ENCODE measurements at regions not wholly inside any gene's neighbourhood (a gene's known extent, or its start where the extent isn't known, plus 50 kb on each side); places are given as distances from the start of the nearest gene placed in this dataset.
A peak's percentile ranks its signal among the peaks of the same experiment; 100 is the strongest.
"Not testable (repeated sequence)": the region's sequence is repeated elsewhere in the genome, so short reads cannot be mapped to it uniquely, and the experiment has no call there.

DNA sequence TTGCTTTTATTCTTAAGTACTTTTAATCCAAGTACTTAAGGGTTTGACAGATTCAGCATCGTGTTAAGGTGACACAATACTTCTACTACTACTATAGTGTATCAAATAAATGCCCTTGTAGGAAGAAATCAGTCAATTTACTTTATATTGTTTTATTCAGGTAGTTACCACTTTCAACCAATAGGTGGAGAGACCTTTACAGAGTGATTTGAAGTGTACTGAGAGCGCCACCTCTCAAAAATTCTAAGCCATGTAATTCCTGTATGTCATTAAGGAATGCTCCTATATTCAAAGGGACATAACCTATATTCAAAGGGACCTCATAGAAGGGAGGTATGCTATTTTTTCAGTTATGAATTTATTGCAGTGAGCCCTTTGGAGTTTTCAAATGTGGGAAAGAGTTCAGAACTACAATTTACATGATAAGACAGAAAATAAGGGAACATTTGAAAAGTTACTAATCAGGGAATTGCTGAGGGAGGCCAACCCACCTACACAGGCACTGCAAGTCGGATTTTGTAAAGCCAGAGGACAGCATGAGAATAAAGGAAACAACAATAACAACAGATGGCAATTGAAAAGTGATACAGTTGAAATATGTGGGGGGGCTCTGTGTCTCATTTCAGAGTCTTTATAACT, 955.6 kb downstream of the TBC1D32 start:
- intact Hi-C loops (cut with micrococcal nuclease) = loop anchor here (1.0 to 10.0 kb wide), 5 partner anchors 401 to 1230 kb away; no protein-coding TSS in a partner anchor
- peak; percentile 61 for DNase-seq (ENCODE audit: unreplicated experiment)
- no peak overlapping the region for H3K4me3 Mint-ChIP-seq (ENCODE audit: unreplicated experiment)

GRCh38 chr6:120373185-120373584, 961.1 kb downstream of the TBC1D32 start:
- H3K36me3 Mint-ChIP-seq (ENCODE audit: insufficient read depth, unreplicated experiment) = no peaks in the 10 kb centered on the region
- H3K4me1 Mint-ChIP-seq (ENCODE audit: insufficient read depth, unreplicated experiment) = no peaks in the 10 kb centered on the region
- ChIA-PET POLR2A (no interaction called here), CTCF (no interaction called here)
- H3K9me3 Mint-ChIP-seq (ENCODE audit: unreplicated experiment) = no peaks in the 10 kb centered on the region
- BruUV-seq (replicated peaks) = no TSS peak
- peaks cover 17% of the 10 kb centered on the region for H3K27me3 Mint-ChIP-seq (ENCODE audit: insufficient read depth, unreplicated experiment)
- no peak overlapping the region for H3K4me3 Mint-ChIP-seq (ENCODE audit: unreplicated experiment)
- DNase-seq (ENCODE audit: unreplicated experiment) = no peak
- H3K27ac Mint-ChIP-seq (ENCODE audit: low read depth, unreplicated experiment) = no peak overlapping the region
- no peak for TF ChIP-seq CTCF (IDR thresholded peaks at IDR 0.05; ENCODE audit: unreplicated experiment)
- intact Hi-C loops (cut with micrococcal nuclease) = loop anchor here (10.0 kb wide), 1 partner anchor 1018 kb away; no protein-coding TSS in a partner anchor

More for the DNA sequence above, 955.6 kb downstream of the TBC1D32 start:
- TF ChIP-seq CTCF (IDR thresholded peaks at IDR 0.05; ENCODE audit: unreplicated experiment) = peak; percentile 50
- no peaks in the 10 kb centered on the region for H3K9me3 Mint-ChIP-seq (ENCODE audit: unreplicated experiment)
- H3K27me3 Mint-ChIP-seq (ENCODE audit: insufficient read depth, unreplicated experiment) = peaks cover 1% of the 10 kb centered on the region
- no peak overlapping the region for H3K27ac Mint-ChIP-seq (ENCODE audit: low read depth, unreplicated experiment)
- POLR2A ChIA-PET = no interaction called here
- H3K4me1 Mint-ChIP-seq (ENCODE audit: insufficient read depth, unreplicated experiment) = no peaks in the 10 kb centered on the region
- CTCF ChIA-PET = interaction anchor here (0.7 to 1.3 kb wide), 5 partner anchors 15 to 1231 kb away, joined by 3 to 8 read pairs (median 3); no protein-coding TSS in a partner anchor
- BruUV-seq (replicated peaks) = no TSS peak
- H3K36me3 Mint-ChIP-seq (ENCODE audit: insufficient read depth, unreplicated experiment) = no peaks in the 10 kb centered on the region

- ChIA-PET POLR2A (no interaction called here), CTCF (interaction anchor here (1.6 kb wide), 1 partner anchor 16 kb away, joined by 8 read pairs; no protein-coding TSS in a partner anchor)
- Mint-ChIP-seq H3K4me1 (ENCODE audit: insufficient read depth, unreplicated experiment) (no peaks in the 10 kb centered on the region), H3K4me3 (ENCODE audit: unreplicated experiment) (no peak overlapping the region), H3K36me3 (ENCODE audit: insufficient read depth, unreplicated experiment) (no peaks in the 10 kb centered on the region), H3K9me3 (ENCODE audit: unreplicated experiment) (peaks cover 17% of the 10 kb centered on the region), H3K27ac (ENCODE audit: low read depth, unreplicated experiment) (no peak overlapping the region), H3K27me3 (ENCODE audit: insufficient read depth, unreplicated experiment) (no peaks in the 10 kb centered on the region)
- no peak for TF ChIP-seq CTCF (IDR thresholded peaks at IDR 0.05; ENCODE audit: unreplicated experiment)
- intact Hi-C loops (cut with micrococcal nuclease) = no loop called here
- DNase-seq (ENCODE audit: unreplicated experiment) = no peak
- no TSS peak for BruUV-seq (replicated peaks)
These were observed 970.9 kb downstream of the TBC1D32 start for GRCh38 chr6:120363429-120363828.

- H3K4me3 Mint-ChIP-seq (ENCODE audit: unreplicated experiment); H3K27me3 Mint-ChIP-seq (ENCODE audit: insufficient read depth, unreplicated experiment); DNase-seq (ENCODE audit: unreplicated experiment); CTCF ChIA-PET; H3K4me1 Mint-ChIP-seq (ENCODE audit: insufficient read depth, unreplicated experiment); BruUV-seq (replicated peaks); intact Hi-C loops (cut with micrococcal nuclease); POLR2A ChIA-PET; H3K36me3 Mint-ChIP-seq (ENCODE audit: insufficient read depth, unreplicated experiment); H3K27ac Mint-ChIP-seq (ENCODE audit: low read depth, unreplicated experiment): not testable (repeated sequence)
- H3K9me3 Mint-ChIP-seq (ENCODE audit: unreplicated experiment) = peaks cover 17% of the 10 kb centered on the region
These were observed 975.7 kb downstream of the TBC1D32 start for GRCh38 chr6:120358535-120358934.
